ENCODE measurements at regions not wholly inside any gene's neighbourhood (a gene's known extent, or its start where the extent isn't known, plus 50 kb on each side); places are given as distances from the start of the nearest gene placed in this dataset.

- TF ChIP-seq CTCF (conservative IDR thresholded peaks at IDR 0.05; ENCODE audit: low read depth, low read length) = no peak
- no peak for TF ChIP-seq NFE2L2 (IDR thresholded peaks at IDR 0.05; ENCODE audit: low read depth, low read length)
- TF ChIP-seq POLR2A (IDR thresholded peaks at IDR 0.05; ENCODE audit: low read depth, low read length) = no peak
- no peak for TF ChIP-seq CEBPB (IDR thresholded peaks at IDR 0.05; ENCODE audit: low read depth, low read length)
Measured at GRCh38 chr13:90502762-90503161, 844.7 kb upstream of the MIR17HG start.

Data from IMR-90 (cell line).